Limb (tissue), 2 donors: ENCODE measurements at regions not wholly inside any gene's neighbourhood (a gene's known extent, or its start where the extent isn't known, plus 50 kb on each side); places are given as distances from the start of the nearest gene placed in this dataset.
"Not testable (repeated sequence)": the region's sequence is repeated elsewhere in the genome, so short reads cannot be mapped to it uniquely, and the experiment has no call there.

Experiments used
- DNase-seq, 2 donors: peaks; one replicate each; pipeline ENCODE4 v3.0.0-alpha.2; 2016; ENCODE audit errors: extremely low spot score in 2 of 2

- no peak for DNase-seq
Observed at GRCh38 chr9:81363916-81364480, 325.3 kb downstream of the TLE1 start.

GRCh38 chr9:81361296-81361695 lies 328.1 kb downstream of the TLE1 start:
- no peak for DNase-seq

DNA sequence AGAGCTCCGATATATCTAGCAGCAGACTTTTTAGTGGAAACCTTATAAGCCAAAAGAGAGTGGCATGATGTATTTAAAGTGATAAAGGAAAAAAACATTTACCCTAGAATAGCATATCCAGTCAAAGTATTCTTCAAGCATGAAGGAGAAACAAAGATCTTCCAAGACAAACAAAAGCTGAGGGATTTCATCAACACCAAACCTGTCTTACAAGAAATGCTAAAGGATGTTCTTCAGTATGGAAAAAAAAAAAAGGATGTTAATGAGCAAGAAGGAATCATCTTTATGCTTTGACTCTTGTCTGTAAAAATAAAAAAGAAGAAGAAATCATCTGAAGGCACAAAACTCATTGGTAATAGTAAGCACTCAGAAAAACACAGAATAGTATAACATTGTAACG lies 338.2 kb downstream of the TLE1 start:
- no peak for DNase-seq

- DNase-seq: no peak
Observed at GRCh38 chr9:81344366-81344765, 345.0 kb downstream of the TLE1 start.

GRCh38 chr9:81335879-81336421 lies 353.4 kb downstream of the TLE1 start:
- no peak for DNase-seq

GRCh38 chr9:81321551-81321950 lies 367.8 kb downstream of the TLE1 start:
- DNase-seq: no peak

DNA sequence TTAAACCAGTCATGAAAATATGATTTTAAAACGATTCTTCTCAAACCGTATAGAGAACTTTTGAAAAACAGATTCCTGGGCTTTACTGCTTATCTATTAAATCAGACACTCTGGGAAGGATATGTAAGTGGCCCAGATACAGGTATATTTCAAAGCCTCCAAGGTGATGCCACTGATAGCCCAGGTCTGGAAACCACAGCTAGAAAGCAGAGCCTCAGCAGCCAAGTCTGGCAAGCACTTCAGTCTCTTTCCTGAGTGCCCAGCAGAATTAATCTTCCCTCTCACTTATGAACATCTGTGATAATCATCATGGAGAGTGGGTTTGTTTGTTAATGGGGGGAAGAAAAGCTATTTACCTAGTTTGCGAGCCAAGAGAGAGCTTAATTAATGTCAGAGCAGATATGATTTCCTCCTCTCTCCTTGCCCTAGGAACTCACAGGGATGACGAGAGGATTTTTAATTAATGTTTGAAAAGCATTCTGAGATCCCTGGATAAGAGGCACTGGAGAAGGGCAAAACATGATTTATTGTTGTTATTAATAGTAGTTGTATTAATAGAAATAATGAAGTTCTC lies 368.4 kb downstream of the TLE1 start:
- no peak for DNase-seq

GRCh38 chr9:81318571-81318970 lies 370.8 kb downstream of the TLE1 start:
- DNase-seq: no peak

DNA sequence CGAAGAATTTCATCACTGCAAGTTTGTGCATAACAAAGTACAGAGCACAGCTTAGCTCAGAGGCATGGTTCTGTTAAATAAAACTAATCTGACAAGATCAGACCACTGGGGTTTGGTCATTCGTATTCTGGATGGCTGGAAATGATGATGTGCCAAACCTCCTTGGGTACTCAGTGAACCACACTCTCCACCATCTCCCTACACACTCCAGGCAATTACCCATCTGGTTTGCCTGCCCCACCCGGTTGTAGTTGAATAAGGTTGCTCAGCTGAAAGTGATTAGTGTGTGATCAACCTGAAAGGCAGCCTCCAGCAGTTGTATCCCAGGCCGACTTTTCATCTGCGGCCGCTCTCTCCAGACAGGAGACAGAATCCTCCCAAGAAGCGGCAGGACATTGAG lies 371.4 kb downstream of the TLE1 start:
- no peak for DNase-seq

DNA sequence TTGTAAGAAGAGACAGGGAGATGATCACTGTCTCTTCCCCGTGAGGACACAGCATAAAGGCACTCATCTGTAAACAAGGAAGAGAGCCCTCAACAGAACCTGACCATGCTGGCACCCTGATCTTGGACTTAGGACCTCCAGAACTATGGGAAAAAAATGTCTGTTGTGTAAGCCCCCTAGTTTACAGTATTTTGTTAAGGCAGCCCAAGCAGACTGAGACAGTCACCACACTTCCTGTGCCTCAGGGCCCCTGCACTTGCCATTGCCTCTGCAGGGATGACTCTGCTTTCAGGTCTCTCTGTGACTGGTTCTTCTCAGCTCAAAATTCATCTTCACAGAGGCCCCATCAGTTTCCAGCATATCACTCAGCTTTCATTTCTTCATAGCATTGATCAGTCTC lies 372.1 kb downstream of the TLE1 start:
- no peak for DNase-seq

- DNase-seq: no peak
Observed at GRCh38 chr9:81314490-81314889, 374.9 kb downstream of the TLE1 start.

DNA sequence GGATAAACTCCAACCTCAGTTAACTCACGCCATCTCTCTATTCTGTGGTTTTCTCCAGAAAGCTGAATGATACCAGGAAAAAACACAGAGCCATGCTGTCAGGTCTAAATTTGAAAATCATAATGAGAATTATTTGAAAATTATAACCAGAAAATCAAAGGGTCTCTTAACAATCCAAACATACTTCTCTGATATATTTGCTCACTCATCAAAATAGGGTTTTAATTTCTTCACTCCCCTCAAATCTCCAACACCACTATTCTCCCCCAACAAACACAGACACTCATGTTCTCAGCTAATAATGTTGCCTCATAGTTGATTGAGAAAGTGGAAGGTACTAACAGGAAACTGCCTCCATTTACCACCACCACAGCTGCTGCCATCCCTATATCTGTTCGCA lies 375.5 kb downstream of the TLE1 start:
- DNase-seq: no peak

DNA sequence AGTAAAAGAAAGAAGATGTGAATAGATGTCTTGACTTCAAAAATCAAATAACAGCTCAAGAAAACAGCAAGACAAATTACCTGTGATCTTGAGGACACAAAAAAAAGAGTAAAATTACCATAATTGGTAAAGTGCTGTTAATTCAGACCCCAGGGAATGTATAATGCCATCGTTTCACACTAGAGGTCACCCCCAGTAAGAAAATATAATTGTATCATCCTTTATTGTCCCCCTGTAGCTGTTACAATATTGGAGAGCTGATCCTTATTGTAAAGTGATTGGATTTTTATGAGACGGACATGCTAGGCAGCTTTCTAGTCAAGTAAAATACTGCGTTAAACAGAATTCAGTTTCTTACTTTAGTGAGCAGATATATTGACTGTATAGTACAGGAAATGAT lies 377.0 kb downstream of the TLE1 start:
- no peak for DNase-seq

GRCh38 chr9:81308404-81308803 lies 380.9 kb downstream of the TLE1 start:
- no peak for DNase-seq

DNA sequence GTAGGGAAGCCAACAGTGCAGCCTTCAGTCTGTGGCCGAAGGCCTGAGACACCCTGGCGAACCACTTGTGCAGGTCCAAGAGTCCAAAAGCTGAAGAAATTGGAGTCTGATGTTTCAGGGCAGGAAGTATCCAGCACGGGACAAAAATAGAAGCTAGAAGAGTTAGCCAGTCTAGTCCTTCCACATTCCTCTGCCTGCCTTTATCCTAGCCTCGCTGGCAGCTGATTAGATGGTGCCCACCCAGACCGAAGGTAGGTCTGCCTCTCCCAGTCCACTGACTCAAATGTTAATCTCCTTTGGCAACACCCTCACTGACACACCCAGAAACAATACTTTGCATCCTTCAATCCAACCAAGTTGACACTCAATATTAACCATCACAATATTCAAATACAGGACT lies 381.6 kb downstream of the TLE1 start:
- not testable (repeated sequence) for DNase-seq

DNA sequence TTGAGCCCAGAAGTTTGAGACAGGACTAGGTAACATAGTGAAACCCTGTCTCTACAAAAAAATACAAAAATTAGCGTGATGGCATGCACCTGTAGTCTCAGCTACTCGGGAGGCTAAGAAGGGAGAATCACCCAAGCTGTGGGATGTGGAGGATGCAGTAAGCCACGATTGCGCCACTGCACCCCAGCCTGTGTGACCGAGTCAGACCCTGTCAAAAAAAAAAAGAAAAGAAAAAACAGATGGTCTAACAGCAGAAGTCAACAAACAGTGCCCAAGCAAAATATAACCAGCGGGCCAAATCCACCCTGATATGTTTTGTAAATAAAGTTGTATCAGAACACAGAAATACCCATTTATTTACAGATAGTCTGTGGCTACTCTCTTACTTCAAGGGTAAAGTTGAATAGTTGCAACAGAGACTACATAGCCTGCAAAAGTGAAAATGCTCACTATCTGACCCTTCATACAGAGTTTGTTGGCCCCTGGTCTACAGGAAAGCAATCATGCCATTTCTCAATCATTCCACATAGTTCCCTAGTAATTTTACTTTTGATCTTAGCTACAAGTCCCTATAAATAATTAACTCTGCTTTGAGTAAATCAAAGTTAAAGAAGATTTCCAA lies 383.7 kb downstream of the TLE1 start:
- DNase-seq: no peak

GRCh38 chr9:81303658-81304057 lies 385.7 kb downstream of the TLE1 start:
- DNase-seq: no peak

GRCh38 chr9:81293651-81294050 lies 395.7 kb downstream of the TLE1 start:
- DNase-seq: no peak

GRCh38 chr9:81292056-81292805 lies 397.1 kb downstream of the TLE1 start:
- no peak for DNase-seq

DNA sequence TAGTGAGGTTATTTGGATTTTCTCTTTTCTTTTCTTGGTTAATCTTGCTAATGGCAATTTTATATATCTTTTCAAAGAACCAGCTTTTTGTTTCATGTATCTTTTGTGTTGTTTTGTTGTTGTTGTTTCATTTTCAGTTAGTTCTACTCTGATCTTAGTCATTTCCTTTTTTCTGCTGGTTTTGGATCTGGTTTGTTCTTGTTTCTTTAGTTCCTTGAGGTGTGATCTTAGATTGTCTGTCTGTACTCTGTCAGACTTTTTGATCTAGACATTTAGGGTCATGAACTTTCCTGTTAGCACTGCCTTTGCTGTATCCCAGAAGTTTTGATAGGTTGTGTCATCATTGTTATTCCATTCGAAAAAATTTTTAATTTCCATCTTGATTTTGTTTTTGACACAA lies 399.7 kb downstream of the TLE1 start:
- DNase-seq: no peak

DNA sequence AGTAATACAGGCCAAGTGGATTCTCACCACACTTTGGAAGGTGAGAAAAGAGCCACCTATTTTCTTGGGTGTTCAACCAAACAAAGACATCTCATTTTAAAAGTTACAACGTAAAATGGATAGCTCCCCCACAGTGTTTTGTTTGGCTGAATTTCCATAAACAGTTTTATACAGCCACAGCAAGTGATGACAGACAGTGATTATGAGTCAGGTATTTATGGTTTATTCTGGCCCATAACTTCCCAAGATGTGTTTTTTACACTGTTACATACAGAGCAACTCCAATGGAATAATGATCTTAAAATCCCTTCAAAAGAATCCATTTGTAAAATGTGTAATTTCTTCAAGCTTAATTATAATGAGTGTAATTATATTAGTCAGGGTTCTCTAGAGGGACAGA lies 421.3 kb downstream of the TLE1 start:
- DNase-seq: no peak

DNA sequence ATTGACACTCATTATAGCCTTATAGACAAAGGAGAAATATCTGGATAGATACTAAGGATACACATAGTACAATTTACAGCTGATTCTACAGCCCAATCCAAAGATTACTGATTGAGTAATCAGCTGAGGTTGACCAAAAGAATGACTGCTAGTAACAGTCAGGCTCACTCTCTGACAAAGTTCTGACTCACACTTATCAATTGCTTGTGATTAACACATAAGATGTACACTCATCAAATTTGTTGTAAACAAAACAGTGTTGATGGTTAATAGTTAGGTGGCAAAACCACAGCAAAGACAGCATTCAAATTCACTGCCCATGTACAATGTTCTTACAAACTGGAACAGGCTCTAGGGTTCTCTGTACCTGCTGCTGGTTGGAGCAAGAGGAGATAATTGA lies 422.7 kb downstream of the TLE1 start:
- no peak for DNase-seq
